ENCODE measurements at regions not wholly inside any gene's neighbourhood (a gene's known extent, or its start where the extent isn't known, plus 50 kb on each side); places are given as distances from the start of the nearest gene placed in this dataset.

- Histone ChIP-seq H3K4me1 (ENCODE audit: control insufficient read depth, extremely low read depth, insufficient read depth, low read length) (no peaks in the 10 kb centered on the region), H3K27ac (ENCODE audit: insufficient read depth, low read length) (no peak overlapping the region), H3K9ac (ENCODE audit: insufficient read depth, low read length) (no peak overlapping the region), H3K36me3 (ENCODE audit: control insufficient read depth, insufficient read depth, low read length) (no peaks in the 10 kb centered on the region), H3K79me2 (ENCODE audit: control insufficient read depth, insufficient read depth, low read length) (no peaks in the 10 kb centered on the region), H3K9me3 (ENCODE audit: control insufficient read depth, insufficient read depth, low read depth, low read length) (no peaks in the 10 kb centered on the region), H3K4me2 (ENCODE audit: extremely low read depth, insufficient read depth, low read length) (no peak overlapping the region), H2AFZ (ENCODE audit: low read length) (no peak overlapping the region), H4K20me1 (ENCODE audit: control insufficient read depth, extremely low read depth, insufficient read depth, low read length) (no peaks in the 10 kb centered on the region), H3K4me3 (replicated peaks in 1 of 4; ENCODE audit: control extremely low read depth in 1 of 4, insufficient read depth in 1 of 4, low read depth in 3 of 4, low read length in 4 of 4) (no peak overlapping the region), H3K27me3 (ENCODE audit: control insufficient read depth, insufficient read depth, low read length) (no peaks in the 10 kb centered on the region)
- TF ChIP-seq EZH2 (IDR thresholded peaks at IDR 0.05; ENCODE audit: low read length, missing control alignments), result no peak
- no peak for TF ChIP-seq CTCF (conservative IDR thresholded peaks at IDR 0.05 in 1 of 2, IDR thresholded peaks at IDR 0.05 in 1 of 2; ENCODE audit: low read depth in 1 of 2, low read length in 2 of 2)
- no peak for DNase-seq (ENCODE audit: low read depth in 2 of 2)
These were observed 167.5 kb downstream of the BRMS1L start for GRCh38 chr14:35993684-35993960.

GRCh38 chr14:35992816-35993683, 166.9 kb downstream of the BRMS1L start:
- Histone ChIP-seq H3K4me3 (replicated peaks in 1 of 4; ENCODE audit: control extremely low read depth in 1 of 4, insufficient read depth in 1 of 4, low read depth in 3 of 4, low read length in 4 of 4) (no peak overlapping the region), H4K20me1 (ENCODE audit: control insufficient read depth, extremely low read depth, insufficient read depth, low read length) (no peaks in the 10 kb centered on the region)

GRCh38 chr14:35991356-35991755, 165.2 kb downstream of the BRMS1L start:
- no peak for TF ChIP-seq CTCF (conservative IDR thresholded peaks at IDR 0.05 in 1 of 2, IDR thresholded peaks at IDR 0.05 in 1 of 2; ENCODE audit: low read depth in 1 of 2, low read length in 2 of 2)
- TF ChIP-seq EZH2 (IDR thresholded peaks at IDR 0.05; ENCODE audit: low read length, missing control alignments), result no peak
- no peaks in the 10 kb centered on the region for H4K20me1 ChIP-seq (ENCODE audit: control insufficient read depth, extremely low read depth, insufficient read depth, low read length)
- H3K9me3 ChIP-seq (ENCODE audit: control insufficient read depth, insufficient read depth, low read depth, low read length), result no peaks in the 10 kb centered on the region

More at GRCh38 chr14:35992816-35993683, 166.9 kb downstream of the BRMS1L start:
- H2AFZ ChIP-seq (ENCODE audit: low read length), result no peak overlapping the region
- H3K36me3 ChIP-seq (ENCODE audit: control insufficient read depth, insufficient read depth, low read length), result no peaks in the 10 kb centered on the region
- no peak overlapping the region for H3K9ac ChIP-seq (ENCODE audit: insufficient read depth, low read length)
- no peaks in the 10 kb centered on the region for H3K27me3 ChIP-seq (ENCODE audit: control insufficient read depth, insufficient read depth, low read length)
- TF ChIP-seq CTCF (conservative IDR thresholded peaks at IDR 0.05 in 1 of 2, IDR thresholded peaks at IDR 0.05 in 1 of 2; ENCODE audit: low read depth in 1 of 2, low read length in 2 of 2), result no peak
- no peak for TF ChIP-seq EZH2 (IDR thresholded peaks at IDR 0.05; ENCODE audit: low read length, missing control alignments)
- DNase-seq (ENCODE audit: low read depth in 2 of 2), result no peak
- H3K9me3 ChIP-seq (ENCODE audit: control insufficient read depth, insufficient read depth, low read depth, low read length), result no peaks in the 10 kb centered on the region
- no peak overlapping the region for H3K27ac ChIP-seq (ENCODE audit: insufficient read depth, low read length)
- H3K4me2 ChIP-seq (ENCODE audit: extremely low read depth, insufficient read depth, low read length), result no peak overlapping the region
- no peaks in the 10 kb centered on the region for H3K4me1 ChIP-seq (ENCODE audit: control insufficient read depth, extremely low read depth, insufficient read depth, low read length)
- H3K79me2 ChIP-seq (ENCODE audit: control insufficient read depth, insufficient read depth, low read length), result no peaks in the 10 kb centered on the region

More at GRCh38 chr14:35991356-35991755, 165.2 kb downstream of the BRMS1L start:
- Histone ChIP-seq H3K27ac (ENCODE audit: insufficient read depth, low read length) (no peak overlapping the region), H3K79me2 (ENCODE audit: control insufficient read depth, insufficient read depth, low read length) (no peaks in the 10 kb centered on the region), H3K9ac (ENCODE audit: insufficient read depth, low read length) (no peak overlapping the region), H3K27me3 (ENCODE audit: control insufficient read depth, insufficient read depth, low read length) (no peaks in the 10 kb centered on the region), H3K4me1 (ENCODE audit: control insufficient read depth, extremely low read depth, insufficient read depth, low read length) (no peaks in the 10 kb centered on the region), H3K36me3 (ENCODE audit: control insufficient read depth, insufficient read depth, low read length) (no peaks in the 10 kb centered on the region), H3K4me3 (replicated peaks in 1 of 4; ENCODE audit: control extremely low read depth in 1 of 4, insufficient read depth in 1 of 4, low read depth in 3 of 4, low read length in 4 of 4) (no peak overlapping the region), H3K4me2 (ENCODE audit: extremely low read depth, insufficient read depth, low read length) (no peak overlapping the region), H2AFZ (ENCODE audit: low read length) (no peak overlapping the region)
- DNase-seq (ENCODE audit: low read depth in 2 of 2), result no peak

Measured in fibroblast of lung (primary cell).